ELF-1 (cell line): ENCODE measurements at regions not wholly inside any gene's neighbourhood (a gene's known extent, or its start where the extent isn't known, plus 50 kb on each side); places are given as distances from the start of the nearest gene placed in this dataset.
A peak's percentile ranks its signal among the peaks of the same experiment; 100 is the strongest.

ENCODE experiments used
- DNase-seq: peaks from one replicate; pipeline ENCODE4 v3.0.0-alpha.2; 2016; ENCODE audit warnings: low read depth, low spot score

DNA sequence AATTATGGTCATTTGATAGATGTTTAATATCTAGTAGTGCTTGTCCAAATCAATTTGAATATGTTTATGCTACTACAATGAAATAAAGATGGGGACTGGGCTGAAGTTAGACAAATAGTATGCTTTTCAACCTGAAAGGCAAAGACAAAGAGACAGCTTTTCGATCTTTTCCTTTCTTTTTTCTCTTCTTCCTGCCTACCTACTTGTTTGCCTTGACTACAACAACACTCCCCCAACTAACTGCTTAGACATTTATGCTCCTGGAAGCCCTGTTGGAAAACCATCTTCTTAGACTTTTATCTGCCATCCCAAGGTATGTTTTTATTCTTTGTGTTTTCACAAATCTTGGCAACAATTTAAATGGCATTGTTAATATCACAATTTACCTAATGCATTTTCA lies 374.4 kb upstream of the DDI1 start:
- no peak for DNase-seq

DNA sequence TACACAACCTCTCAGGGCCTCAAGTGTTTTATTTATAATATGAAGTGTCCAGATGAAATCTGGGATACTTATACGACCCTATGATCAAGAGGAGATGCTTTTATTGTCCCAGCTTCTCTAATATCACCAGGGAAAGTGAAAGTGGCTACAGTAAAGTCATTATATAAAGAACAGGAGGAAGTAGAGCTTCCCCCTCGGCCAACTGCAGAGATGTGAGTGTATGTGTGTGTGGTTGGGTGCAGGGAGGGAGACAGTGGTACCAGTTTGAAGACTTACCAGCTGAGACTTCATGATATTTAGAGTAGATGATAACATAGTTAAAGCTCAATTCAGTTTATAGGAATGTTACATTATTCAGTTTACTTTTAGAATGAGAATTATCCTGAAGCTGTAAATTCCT lies 373.6 kb upstream of the DDI1 start:
- no peak for DNase-seq

DNA sequence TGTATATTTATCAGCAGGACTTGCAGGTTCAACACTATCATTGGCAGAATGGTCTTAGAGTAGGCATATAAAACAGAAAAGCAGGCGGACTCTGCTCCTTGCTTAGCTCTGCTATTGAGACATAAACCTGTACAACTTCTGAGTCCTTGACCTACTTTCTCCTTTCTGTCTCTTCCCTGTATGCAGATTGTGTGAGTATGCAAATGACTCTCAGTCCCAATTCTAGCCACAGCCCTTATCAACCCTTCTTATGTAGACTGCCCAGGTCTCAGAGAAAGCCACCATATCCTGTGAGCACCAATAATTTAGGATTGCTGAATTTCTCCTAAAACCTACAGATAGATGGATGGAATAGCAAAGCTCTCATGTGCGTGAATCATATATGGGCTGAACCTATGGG lies 367.6 kb upstream of the DDI1 start:
- no peak for DNase-seq

DNA sequence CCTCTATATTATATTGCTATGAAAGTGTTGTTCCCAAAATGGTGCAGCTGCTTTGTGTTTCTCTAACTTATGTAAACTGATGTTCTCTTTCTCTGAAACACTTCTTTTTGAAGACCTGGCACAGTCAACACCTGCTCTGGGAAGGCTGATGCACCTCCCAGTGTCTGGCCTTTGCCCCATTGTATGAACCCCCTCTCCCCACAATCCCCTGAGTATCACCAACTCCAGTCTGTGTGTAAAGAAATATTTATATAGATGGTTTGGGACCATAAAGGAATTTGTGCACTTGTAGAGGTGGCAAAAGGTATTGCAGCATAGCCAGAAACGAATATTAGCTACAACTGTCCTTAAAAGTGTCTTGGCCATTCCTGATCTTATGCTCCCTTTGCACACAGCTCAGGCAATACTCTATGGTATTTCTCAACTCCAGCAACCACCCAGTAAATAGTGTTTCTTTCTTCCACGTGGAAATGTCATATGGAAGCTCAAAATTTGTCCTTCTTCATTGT lies 365.2 kb upstream of the DDI1 start:
- no peak for DNase-seq

DNA sequence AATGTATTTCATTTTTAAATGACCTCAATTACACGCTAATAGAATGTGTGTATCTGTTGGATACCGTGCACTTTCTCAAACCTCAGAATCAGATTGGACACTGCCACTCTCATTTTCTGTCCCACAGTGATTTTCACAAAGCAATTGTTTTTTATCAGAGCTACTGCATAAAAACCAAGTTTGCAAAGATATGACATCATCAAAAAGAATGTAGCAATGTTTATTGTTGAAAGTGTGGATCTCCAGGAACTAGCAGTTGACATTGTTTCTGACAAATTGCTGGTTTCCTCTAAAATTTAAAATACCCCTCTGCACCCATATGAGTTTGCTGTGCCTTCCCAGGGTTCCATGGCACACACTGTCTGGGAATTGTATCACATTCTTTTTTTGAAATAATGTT lies 362.7 kb upstream of the DDI1 start:
- DNase-seq: no peak

DNA sequence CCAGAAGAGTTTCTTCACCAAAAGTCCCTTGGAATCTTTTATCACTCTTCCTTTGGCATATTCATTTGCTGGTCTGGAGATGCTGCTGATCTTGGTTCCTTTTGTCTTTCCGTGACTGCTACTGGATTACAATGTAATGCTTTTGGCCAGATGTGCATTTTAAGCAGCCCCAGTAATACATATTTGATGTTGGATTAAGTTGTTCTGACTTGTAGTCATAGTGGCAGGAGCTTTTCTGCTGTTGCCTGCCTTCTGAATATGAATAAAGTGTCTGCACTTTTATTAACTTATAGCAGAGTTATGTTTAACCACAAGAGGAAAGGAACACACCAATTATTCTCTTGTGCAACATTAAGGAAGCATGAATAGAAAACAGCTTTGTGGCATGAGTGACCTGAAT lies 360.0 kb upstream of the DDI1 start:
- no peak for DNase-seq

DNA sequence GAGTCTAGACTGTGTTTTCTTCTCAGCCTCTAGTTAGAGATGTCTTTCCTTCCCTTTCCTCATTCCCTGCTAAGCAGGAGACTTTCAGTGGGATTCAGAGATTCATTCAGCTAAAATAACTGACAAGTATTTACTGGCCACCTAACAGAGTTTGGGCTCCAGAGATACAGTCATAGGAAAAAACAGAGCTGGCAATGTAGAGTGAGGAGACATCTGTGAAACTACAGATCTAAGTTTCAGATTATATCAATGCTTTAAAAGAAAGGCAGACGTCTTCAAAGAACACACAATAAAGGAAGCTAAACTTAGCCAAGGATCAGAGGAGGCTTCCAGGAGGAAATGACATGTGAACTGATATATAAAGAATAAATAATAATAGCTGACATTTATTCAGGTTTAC lies 355.6 kb upstream of the DDI1 start:
- no peak for DNase-seq

DNA sequence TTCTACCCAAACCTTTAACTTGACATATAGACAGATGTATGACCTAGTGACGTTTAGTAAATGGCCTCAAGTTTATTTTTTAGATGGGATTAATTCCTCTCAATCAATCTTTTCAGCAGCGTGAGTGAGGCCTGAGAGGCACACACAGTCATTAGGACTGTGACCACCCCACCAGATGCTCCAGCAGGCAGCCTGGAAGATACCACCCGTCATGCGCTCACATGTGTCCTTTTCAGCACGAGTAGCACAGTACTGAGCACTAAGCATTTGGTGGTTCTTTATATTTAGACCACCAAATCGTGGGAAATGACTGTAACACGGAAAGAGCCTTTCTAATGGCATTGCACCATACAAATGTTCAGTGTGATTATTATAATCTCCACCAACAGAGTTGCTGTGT lies 354.6 kb upstream of the DDI1 start:
- DNase-seq: no peak

DNA sequence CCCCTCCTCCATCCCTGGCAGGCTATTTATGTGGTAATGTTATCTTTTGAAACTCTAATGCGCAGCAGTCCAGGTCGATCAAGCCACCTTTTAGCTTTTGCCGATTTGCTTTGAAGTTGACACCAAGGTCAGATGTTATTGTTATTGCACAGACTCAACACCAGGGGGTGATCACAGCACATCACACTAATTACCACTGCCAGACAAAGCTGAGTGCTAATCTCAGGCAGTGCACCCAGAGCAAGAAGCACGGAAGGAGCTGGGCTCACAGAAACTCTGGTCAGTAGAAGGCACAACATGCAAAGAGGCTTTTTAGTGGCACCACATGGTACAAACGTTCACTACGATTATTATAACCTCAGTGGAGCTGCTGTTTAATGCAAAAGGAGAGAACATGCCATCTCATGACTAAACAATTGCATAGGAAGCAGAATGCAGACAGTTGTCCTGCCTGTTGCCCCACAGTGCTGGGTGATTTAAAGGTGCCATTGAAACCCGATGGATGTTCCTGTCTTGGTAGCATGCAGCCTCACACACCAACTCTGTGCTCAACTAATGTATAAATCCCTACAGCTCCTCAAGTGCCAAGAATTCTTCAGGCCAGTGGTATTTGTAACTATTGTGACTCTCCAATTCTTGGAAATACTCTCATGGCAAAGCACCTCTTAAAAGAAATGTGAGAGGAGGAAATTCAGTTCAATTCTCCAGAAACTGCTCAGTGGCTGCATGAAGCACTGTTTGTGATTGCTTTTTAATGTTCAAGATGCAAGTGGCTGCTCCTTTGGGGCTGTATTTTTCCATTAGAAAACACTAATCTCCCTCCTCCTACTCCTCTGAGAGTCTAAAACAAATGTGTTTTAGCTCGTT lies 353.9 kb upstream of the DDI1 start:
- peak; percentile 87 for DNase-seq

DNA sequence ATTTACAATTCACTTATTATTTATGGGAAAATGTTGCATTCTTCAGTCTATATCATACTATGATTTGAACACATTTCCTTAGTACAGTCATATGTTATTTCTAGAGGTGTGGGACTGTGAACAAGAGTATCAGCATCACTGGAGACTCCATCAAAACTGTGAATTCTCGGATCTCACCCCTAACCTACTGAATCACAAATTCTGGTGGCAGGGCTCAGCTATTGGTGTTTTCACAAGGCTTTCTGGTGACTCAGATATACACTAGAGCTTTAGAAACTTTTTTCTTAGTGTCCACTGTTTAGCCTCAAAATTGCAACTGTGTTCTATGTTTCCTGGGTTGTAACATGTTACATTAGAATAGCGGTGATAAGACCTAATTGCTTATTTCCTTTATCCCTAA lies 352.9 kb upstream of the DDI1 start:
- no peak for DNase-seq

DNA sequence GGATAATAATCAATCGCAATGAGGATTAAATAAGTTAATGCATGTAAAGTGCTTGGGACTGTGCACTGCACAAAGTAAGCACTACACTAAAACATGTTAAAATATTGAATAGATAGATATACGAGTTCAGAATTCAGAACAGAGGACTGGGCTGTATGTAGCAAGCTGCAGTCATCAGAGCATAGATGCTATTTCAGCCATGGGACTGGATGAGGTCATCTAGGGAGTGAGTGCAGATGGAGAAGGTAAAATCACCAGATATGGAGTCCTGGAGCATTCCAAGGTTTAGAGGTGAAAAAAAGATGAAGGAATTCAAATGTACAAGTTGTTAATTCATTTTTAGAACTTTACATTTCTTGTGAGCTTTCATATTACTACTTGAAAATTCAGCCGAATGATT lies 347.5 kb upstream of the DDI1 start:
- DNase-seq: no peak

DNA sequence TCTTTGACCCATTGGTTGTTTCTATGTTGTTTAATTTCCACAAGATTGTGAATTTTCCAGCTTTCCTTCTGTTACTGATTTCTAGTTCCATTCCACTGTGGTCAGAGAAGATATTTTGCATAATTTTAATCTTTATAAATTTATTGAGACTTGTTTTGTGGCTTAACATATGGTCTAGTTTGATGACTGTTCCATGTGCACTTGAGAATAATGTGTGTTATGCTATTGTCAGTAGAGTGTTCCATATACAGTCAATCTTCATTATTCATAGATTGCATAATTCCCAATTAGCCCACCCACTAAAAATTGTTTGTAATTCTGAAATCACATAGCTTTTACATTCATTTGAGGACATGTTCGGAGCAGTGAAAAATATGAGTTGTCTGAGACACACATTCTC lies 346.1 kb upstream of the DDI1 start:
- no peak for DNase-seq

DNA sequence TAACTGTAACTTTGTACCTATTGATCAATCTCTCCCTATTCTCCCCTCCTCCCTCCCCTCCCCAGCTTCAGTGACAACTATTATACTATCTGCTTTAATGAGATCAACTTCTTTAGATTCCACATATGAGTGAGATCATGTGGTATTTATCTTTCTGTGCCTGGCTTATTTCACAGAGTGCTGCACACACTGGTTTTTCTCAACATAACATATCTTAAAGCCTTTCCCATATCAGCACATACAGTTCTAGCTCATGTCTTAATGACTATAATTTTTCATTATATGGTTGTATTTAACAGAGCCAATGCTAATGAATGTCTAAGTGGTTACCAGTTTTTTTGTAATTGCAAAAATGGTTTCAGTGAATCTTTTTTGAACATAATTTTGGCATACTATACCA lies 340.3 kb upstream of the DDI1 start:
- no peak for DNase-seq

DNA sequence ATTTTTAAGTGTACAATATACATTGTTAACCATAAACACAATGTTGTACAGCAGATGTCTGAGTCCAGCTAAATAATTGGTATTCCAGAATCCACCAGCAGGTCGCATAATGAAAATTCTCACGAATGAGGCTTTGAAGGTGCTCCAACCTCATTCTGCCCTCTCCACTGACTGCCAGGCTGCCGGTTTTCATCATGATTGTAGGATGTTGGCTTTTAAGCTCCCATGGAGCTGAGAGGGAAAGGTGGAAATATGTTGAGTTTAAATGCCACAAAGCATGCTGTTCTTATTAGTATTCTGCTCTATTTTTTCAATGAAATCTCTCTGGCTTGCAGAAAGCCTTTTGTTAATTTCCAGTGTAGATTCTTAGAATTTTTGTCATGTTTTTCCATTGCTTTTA lies 337.2 kb upstream of the DDI1 start:
- DNase-seq: no peak

DNA sequence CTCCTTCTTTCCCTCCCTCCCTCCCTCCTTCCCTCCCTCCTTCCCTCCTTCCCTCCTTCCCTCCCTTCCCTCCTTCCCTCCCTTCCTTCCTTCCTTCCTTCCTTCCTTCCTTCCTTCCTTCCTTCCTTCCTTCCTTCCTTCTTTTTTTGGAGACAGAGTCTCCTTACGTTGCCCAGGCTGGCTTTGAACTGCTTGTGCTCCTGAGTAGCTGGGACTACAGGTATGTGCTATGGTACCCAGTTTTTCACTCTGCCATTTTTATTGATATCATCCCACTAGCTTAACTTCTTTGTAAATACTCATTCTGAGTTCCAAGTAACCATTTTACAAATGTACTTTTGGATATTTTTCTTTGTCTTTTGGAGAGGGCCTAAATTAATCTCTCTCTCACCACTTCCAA lies 336.8 kb upstream of the DDI1 start:
- DNase-seq: no peak

DNA sequence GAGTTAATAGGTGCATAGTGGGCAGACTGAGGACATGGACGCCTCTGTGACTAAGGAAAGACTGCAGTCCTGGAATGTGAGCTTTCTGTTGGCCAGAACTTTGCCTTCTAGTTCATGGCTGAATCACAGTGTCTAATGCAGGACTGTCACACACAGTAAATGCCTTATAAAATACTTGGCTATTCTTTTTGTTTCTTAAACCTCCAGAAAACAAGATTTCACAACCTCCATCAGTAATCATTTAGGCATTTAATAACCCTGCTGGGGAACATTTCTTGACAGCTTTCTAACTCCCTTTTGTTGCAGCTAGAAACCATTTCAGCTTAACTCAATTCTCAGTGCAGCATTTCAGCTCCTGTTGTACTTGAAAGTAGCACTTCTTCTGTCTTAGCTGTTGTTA lies 335.8 kb upstream of the DDI1 start:
- no peak for DNase-seq

DNA sequence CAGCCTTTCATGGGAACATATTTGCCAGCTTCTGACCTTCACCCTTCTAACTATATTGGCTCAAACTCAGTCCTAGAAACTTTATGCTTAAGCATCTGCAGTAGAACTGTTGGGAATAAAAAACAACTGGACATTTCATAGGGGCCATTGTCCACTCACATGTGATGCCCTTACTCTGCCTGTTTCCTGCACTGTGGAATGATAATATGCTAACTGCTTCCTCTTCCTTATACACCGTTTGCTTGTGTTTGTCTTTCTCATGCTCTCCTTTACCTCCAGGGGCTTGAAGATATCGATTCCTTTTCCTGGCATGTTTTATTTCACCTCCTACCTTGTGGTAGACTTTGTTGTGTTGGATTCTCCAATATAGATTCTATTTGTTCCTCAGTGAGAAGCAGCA lies 333.0 kb upstream of the DDI1 start:
- no peak for DNase-seq

DNA sequence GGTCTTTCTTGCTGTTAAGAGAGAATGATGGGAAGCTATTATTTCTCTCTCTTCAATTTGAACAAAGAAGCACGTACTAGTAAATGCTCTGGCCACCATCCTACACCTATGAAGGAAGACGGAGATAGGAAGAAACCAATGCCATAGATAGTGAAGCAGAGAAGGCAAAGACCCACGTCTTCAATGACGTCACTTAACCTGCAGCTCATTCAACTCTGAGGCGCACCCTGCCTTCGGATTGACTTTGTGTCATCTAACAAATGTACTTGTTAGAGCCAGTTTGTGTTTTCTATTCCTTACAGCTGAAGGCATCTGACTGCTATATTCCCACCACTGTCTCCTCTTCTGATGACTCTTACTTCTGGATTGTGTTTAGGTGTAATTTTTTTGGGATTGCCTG lies 332.5 kb upstream of the DDI1 start:
- no peak for DNase-seq

DNA sequence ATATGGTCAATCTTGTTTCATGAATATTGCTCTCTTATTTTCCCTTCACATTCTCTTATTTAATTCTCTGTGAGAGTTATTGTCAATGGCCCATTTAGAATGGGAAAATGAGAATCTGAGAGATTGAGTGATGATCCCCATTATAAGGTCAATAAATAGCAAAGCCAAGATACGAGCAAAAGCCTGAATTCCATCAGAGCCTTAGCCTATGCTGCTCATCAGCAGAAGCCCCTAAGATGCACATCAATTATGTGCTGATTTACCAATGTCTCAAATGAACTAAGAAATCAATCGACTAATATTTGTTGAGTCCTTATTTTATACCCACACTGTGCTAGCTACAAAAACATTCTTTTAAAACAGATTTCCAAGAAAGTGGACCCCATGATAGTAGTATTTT lies 330.8 kb upstream of the DDI1 start:
- no peak for DNase-seq

DNA sequence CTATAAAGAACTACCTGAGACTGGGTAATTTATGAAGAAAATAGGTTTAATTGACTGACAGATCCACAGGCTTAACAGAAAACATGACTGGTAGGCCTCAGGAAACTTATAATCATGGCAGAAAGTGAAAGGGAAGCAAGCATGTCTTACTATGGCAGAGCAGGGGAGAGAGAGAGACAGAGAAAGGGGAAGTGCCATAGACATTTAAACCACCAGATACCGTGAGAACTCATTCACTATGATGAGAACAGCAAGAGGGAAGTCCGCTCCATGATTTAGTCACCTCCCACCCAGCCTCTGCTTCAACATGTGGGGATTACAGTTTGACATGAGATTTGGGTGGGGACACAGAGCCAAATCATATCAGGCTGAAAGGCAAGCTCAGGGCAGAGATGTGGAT lies 327.1 kb upstream of the DDI1 start:
- no peak for DNase-seq

DNA sequence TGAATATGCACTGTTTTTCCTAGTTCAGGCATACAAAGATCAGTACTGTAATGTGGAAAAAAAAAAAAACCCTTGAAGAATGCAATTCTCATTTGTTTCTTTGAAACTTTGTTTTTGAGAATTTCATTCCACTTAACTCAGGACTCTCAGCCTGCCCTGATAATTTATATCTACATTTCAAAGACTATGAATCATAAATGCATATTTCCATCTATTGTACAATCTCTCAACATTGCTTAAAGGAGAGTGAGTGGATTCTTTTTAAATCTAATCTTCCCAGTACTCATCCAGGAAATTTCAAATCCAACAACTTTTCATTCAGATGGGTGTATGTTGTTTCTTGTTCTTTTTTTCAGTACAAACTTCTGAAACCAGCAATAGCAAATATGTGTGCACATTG lies 322.2 kb upstream of the DDI1 start:
- no peak for DNase-seq

DNA sequence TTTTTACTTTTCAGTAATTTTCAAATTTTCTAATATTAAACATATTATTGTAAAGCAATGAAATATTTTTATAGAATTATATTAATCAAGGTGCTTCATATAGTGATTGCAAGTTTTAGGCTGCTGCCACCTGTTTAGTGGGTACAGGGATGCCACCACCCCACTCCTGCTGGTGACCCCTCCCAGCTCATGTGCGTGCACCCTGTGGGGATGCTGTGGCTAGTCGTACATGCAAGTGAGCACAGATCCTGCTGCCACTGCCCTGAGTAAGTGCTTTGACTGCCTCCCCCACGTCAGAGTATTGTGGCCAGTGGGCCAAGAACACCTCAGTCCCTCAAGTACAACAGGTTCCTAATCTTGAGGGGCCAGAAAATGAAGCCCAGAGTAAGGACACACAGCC lies 320.1 kb upstream of the DDI1 start:
- DNase-seq: no peak

DNA sequence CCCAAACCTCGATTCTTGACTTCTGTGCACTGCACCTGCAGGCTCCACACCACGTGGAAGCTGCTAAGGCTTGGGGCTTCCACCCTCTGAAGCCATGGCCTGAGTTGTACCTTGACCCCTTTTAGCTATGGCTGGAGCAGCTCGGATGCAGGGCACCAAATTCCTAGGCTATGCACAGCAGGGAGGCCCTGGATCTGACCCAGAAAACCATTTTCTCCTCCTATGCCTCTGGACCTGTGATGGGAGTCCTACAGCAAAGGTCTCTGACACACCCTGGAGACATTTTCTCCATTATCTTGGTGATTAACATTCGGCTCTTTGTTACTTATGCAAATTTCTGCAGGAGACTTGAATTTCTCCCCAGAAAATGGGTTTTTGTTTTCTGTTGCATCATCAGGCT lies 309.2 kb upstream of the DDI1 start:
- no peak for DNase-seq

DNA sequence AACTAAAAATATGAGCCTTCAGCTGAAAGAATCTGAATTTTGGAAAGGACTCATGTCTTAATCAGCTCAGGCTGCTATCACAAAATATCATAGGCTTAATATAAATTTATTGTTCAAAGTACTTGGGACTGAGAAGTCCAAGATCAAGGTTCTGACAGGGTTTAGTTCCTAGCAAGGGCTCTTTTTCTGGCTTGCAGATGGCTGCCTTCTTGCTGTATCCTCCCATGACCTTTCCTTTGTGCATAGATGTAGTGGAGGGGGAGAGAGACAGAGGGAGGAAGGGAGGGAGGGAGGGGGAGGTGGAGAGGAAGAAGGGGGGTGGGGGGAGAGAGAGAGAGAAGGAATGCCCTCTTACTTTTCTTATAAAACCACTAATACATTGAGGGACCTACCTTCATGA lies 306.8 kb upstream of the DDI1 start:
- DNase-seq: no peak
